IPS-NIHi7 (cell line): ENCODE measurements at regions not wholly inside any gene's neighbourhood (a gene's known extent, or its start where the extent isn't known, plus 50 kb on each side); places are given as distances from the start of the nearest gene placed in this dataset.
"Not testable (repeated sequence)": the region's sequence is repeated elsewhere in the genome, so short reads cannot be mapped to it uniquely, and the experiment has no call there.

ENCODE experiments used
- DNase-seq: peaks from one replicate; pipeline ENCODE4 v3.0.0; 2012; ENCODE audit warnings: mixed read lengths; ENCODE audit errors: extremely low spot score

DNA sequence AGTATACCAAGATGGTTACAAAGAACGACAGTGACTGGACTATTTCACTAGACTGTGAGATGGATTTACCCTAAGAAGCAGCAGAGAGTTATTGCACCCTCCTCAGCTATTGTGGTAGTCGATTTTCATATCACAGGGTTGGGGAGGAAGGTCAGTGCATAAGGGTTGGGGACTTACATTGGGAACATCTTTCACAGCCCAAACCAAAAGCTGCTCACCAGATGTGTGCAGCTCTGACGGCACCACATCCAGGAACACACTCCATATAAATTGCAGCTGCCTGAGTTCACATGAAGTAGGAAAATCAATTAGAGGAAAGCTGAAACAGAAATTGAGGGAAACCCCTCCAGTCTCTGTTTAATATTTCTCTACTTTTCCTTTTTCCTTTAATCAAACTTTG, 470.5 kb upstream of the NRSN1 start:
- DNase-seq, result no peak

DNA sequence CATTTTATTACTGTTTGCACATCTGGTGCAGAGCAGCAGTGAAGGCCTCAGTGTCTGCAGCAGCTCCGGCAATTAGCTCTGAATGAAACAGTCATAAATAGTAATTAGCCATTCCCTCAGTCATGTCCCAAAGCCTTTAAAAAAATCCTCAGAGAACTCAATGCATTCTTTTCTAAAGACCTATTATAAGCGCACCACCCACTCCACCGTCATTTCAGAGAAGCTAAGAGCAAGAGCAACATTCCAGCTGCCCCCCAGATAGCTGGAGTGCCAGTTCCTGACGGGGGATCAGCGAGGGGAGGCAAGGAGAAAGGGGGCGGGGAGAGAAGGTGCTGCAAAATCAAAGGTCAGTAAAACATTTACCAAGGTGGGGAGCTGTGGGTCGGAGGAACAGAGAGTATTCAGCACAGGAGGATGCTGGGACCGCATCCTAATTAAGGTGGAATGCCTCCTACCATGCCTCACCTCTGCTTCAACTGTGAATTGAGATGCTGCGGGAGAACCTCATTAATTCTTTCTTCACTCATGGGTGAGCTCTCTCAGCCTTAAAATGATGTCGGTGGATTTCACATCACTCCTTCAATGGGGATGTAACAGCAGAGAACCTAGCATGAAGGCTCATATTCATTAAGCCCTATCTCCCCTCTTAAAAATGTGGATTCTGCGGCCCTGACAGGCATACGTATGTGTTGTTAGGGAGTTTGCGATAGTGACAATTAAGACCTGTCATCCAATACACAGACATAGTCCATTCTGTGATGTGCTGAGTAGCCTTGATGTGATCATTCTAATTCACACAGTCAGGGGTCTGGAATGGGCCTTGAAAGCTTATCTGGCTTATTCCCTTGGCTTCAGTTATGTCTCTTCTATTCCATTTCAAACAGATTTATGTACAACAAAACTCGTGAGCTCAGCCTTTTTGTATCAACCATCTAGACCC, 469.5 kb upstream of the NRSN1 start:
- no peak for DNase-seq

DNA sequence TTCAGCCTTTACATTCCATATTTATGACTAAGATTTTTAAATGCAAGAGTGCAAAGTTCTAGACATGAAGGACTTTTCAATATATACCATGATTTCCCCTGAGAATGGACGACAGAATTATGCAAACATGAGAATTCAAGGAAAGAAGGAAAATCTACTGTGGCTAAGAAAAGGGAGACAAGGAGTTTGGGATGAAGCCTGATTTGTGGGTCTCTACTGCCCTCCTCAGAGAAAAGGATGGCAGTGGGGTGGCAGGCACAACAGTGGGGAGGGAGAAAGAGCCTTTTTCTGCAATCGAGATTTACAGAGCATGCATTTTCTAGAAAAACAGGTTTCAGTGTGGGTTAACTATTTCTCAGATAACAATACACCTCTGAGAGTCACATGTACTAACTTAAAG, 466.9 kb upstream of the NRSN1 start:
- DNase-seq, result peak; percentile 65

DNA sequence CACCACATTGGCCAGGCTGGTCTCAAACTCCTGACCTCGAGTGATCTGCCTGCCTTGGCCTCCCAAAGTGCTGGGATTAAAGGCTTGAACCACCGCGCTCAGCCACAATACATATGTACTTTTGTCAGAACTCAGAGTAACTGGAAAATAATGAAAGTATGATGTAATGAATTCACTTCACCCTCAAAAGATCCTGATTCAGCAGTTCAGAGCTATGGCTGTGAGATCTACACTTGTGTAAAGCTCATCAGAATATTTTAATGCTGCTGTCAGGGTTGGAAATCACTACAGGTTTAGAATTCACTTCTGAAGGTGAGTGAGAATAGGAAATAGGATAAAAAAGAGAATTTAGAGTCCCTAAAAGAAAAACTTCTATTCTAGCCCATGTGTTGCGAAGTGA, 464.5 kb upstream of the NRSN1 start:
- no peak for DNase-seq

DNA sequence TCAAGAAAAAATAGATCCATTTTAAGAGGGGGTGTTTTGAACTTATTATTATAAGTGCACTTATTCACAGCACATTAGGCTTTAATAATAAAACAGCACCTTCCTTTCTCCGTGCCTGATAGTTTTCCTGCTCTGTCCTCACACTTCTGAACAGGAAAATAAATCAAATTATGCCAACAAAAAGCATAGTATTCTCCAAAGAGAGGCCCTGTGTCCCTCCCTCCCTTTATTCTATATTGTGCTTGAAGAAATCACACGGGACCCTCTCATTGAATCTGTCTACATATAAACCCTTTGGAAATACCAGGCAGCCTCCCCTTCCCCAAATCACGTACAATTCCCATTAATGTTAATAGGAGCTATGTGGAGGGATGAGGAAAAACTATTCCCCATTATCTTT, 462.9 kb upstream of the NRSN1 start:
- DNase-seq, result no peak

DNA sequence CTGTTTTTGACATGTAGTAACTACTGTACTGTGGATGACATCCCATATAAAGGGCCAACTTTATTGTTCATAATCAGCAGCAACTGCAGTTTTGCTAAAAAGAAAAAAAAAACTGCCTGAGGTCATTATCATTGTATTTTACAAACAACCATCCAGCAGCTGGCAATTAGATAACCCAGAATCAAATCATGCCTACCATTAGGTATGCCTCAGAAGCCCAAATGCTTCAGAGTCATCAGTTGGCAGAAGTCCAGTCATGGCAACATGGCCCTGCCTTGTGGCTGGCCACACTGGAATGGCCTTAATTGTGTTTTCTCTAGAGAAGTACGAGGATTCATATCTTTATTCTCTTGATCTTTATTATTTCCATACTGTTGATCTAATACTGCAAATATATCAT, 462.4 kb upstream of the NRSN1 start:
- no peak for DNase-seq

DNA sequence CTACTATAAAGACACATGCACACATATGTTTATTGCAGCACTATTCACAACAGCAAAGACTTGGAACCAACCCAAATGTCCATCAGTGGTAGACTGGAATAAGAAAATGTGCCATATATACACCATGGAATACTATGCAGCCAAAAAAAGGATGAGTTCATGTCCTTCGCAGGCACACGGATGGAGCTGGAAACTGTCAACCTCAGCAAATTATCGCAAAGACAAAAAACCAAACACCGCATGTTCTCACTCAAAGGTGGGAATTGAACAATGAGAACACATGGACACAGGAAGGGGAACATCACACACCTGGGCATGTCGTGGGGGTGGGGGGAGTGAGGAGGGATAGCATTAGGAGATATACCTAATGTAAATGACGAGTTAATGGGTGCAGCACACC, 460.1 kb upstream of the NRSN1 start:
- not testable (repeated sequence) for DNase-seq

DNA sequence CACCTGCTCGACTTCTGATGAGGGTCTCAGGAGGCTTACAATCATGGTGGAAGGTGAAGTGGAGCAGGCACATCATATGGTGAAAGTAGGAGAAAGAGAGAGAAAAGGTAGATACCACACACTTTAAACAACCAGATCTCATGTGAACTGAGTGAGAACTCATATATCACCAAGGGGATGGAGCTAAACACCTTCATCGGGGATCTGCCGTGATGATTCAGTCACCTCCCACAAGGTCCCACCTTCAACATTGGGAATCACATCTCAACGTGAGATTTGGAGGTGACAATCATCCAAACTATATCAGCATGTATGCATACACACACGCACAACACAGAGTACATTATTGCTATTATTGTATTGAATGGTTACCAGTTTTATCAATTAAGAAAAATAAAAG, 453.3 kb upstream of the NRSN1 start:
- DNase-seq, result no peak

DNA sequence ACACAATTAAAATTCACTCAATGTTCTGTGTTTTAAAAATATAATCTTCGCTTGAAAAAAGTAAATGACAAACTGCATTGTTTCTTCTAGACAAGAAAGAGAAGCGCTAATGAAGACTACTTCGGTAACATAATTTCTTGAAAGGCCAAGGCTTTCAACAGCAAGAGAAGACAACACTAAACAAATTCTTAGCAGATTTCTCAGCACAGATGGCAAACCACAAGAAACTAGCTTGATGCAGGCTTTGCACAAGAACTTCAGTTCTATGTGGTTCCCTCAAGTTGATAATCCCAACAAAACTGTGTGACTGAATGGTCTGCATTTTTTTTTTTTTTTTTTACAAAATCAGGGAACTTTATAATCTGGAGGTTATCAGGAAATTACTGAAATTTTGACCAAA, 447.4 kb upstream of the NRSN1 start:
- DNase-seq, result no peak

DNA sequence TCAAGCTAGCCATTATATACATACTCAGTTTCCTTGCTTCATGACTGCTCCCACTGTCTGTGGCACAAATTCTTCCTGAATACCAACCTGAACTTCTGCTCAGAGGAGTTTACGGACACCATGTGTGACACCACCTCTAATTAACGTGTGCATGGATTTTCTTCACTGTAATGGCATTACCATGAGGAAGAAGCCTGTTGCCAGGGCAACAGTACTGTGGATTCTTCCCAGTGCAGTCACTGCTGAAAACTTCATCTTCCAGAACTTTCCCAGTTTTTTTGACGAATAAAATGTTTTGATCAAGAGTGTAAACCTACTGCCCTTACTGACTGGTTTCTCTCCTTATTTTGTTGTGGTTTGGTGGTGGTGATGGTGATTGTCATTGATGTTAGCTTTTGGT, 444.3 kb upstream of the NRSN1 start:
- no peak for DNase-seq

DNA sequence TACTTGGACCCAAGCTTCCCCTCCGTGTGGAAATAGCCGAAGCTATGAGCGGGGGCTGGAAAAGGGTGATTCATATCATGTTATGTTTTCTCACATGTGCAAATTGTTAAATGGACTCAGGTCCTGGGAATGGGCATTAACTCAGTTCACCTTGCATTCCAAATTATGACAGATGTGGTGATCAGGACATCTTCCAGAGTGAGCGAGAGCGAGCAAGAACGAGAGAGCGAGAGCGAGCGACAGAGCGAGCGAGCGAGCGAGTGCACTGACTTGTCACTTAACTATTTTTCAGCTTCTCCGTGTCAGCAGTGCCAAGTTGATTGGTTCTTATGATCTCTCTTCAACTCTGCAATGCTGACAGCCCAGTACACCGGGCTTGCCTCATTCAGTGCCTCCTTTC, 437.4 kb upstream of the NRSN1 start:
- no peak for DNase-seq

DNA sequence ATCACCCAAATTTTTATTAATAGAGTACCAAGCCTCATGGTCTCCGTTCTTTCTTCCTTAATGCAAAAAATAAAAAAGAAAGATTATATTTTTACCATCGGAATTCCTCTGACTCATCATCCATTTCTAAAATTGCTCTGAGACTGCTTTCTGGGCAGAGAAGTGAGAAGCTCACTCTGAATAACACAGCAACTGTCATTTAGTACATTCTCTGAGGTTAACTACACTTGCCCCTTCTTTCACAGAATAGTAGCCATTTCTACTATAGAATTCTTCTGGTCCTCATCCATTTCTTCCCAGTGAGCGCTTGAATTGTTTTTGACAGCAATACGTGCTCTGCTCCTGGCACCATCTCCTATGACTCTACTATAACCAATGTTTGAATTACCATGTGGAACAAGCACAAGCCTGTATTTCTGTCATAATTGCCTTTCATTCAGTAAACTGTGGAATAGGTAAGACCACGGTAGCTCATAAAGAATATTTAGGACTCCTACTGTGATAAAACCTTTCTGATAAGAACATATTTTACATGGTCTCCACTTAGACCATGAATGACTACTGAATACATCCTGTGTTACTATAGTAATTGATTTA, 435.5 kb upstream of the NRSN1 start:
- no peak for DNase-seq

DNA sequence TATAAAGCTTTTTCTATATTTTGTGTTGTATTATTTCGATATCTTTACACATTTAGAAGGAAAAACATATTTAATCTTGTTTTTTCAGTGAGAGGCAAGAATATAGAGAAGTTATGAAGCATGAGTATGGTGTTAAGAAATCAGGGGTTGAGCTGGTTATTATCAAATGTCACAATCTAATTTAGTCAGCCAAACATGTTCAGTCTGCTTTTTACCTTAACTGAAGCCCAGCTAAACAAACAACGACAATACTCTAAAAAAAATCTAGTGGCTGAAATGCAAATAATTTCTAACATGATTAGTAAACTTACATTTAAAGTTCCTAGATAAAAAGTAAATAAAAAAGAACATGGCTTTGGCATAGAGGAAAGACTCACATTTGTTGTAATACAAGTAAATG, 433.8 kb upstream of the NRSN1 start:
- no peak for DNase-seq

DNA sequence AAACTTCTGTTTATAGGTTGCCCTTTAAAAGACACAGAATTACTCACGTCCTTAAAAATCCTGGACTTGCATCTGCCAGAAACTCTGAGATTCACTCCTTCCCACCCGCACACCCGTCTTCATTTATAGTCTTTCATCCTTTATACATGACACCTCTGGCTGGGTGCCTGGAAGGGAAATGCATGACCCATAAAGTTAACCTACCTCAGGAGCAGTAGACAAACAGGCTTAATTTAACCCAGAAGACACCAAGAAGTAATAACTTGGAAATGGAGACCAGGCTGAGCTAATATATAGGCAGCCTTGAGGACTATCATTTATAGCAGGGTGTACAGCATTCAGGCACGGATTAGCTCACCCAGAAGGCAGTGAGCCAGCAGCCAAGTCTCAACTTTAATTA, 429.0 kb upstream of the NRSN1 start:
- DNase-seq, result no peak

DNA sequence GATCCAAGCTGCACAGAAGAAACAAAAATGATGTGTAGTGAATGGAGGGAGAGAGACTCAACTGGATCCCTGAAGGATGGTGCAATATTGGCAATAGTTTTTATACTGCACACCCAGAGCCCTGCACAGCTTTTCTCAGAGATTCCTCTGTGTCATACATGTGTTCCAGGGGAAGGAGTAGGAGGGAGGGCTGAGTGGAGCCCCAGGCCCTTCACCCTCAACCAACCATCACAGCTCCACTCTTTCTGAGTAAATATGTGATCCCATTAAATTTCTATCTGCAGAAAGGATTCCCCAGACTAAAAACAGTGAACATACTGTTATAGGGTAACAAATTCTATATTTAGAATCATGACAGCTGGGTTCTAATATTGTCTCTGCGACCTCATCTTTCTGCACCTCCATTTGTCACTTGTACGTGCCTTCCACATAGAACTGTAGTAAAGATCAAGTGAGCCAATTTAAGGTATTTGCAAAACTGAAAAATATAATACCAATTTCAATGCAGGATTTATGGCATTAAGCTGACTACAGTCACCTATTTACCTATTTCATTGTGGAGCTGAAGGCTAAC, 421.4 kb upstream of the NRSN1 start:
- DNase-seq, result no peak

DNA sequence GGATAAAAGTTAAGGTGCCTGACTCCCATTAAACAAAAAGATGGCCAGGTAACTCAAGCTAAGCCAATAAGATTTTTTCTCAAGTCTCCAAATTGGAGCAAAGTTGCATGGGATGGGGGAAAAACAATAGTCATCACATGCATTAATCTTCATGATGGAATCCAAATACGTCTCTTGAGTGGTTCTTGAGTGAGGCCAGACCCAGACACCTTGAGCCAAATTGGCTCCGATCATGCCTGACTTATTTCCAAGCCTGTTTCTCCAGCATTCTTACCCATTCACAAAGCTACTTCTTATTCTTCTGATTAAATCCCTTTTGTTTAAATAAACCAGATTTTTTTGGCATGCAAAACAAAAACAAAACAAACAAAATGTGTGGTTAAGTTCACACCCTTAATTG, 420.3 kb upstream of the NRSN1 start:
- no peak for DNase-seq

DNA sequence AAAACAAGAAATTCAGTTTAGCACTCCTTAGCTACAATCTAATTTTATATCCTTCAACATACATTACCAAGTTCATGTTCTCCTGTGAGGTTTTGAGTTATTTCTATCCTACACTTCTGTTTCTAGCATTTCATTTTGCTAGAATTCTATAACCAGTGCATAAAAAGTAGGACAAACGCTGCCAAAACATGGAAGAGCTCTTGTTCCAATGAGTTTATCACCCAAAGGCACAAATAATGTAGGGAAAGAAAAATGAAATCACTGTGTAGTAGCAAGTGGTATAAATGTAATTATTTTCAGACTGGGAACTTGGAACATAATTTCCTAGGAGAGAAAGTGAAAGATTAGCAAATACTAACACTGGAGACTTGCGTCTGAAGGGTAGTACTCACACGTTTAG, 413.3 kb upstream of the NRSN1 start:
- DNase-seq, result no peak

DNA sequence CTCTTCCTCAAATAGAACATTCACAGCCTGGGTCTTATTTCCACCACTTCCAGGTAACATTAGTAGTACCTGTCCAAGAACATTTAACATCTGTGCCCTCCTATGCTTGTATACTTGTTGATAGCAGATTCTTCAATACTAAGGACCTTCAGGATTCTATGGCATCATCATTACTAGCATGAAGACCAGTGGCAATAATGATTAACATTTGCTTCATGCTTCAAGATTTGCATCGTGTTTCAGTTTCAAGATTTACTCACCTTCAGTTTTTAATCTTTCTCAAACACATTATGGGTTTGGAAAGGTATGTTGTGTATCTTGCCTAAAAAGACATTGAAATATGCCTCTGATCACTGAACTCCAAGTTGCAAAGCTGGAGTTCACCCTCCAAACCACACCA, 412.8 kb upstream of the NRSN1 start:
- DNase-seq, result no peak

DNA sequence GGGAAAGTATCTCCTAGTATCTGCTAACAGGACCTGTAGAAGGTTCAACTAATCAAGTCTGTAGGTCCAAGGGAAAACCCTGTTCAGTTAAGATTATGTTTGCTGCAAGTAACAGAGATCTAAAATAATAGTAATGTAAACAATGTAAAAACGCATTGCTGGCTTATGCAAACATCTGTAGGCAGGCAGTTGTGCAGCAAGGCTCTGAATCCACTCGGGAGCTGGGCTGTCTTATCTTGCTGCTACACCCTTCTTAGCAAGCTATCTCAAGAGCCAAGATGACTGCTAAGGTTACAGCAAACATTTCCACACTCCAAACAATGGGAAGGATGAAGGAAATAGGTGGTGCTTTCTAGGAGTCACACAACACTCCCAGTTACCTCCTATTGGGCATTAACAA, 397.3 kb upstream of the NRSN1 start:
- DNase-seq, result peak; percentile 14

DNA sequence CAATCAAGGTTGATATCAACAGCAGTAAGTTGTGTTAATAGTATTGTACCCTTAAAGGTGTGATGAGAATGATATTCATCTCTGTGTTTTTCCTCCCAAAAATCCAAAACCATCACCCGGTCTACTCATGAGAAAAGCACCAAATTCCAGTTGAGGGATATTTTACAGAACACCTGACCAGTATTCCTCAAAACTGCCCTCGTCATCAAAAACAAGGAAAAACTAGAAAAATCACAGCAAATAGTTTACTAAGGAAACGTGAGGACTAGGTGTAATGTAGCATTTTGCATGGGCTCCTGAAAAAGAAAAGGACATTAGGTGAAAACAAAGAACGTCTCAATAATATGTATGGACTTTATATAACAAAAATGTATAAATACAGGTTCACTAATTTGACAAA, 394.4 kb upstream of the NRSN1 start:
- no peak for DNase-seq

DNA sequence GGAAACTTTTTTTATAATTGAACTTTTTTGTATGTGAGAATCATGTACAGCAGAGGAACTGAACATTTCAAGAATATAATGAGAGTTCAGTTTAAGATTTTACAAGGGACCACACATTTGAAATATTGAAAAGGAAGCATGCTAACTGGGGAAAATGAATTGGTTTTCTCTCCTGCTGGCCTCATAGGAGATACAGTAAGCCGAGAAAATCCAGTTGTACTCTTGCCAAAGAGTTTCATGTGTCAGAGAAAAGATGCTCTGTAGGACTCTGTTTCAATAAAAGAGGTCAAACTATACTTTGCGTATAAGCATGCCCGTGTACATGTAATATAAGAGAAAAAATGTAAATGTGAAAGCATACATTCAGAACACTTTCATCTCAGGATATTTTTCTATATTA, 393.5 kb upstream of the NRSN1 start:
- no peak for DNase-seq

DNA sequence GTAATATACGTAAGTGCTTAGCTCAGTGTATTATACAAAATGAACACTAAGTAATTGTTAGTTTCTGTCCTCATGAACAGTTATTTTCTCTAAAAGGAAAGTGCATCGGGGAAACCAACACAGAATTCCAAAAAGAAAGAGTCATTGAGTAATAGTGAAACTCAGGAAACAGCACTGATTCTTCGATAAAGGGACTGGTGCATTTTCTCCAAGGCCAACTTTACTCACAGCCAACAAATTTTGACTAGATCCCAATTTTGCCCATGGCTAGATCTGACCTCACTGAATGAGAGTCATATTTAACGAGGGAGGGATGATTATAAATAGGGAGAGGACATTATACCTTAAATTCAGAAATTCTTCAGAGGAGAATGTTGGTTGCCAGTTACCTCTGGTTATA, 390.9 kb upstream of the NRSN1 start:
- no peak for DNase-seq

DNA sequence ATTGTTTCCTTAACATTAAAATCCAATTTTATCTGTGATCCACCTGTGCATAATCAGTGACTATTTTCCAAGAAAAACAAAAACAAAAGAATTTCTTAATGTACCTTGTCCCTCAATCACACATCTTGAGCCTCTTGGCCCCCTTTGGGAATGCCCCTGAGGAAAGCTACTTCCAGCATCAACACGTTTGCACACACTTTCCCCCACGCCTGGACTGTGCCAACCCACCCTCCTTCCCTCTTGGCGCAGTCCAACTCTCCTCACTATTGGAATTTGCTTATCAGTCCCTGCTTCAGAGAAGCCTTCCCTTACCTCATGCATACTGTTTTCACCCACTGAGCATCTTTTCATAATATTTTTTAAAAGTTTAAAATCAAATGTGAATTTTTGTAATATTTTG, 389.4 kb upstream of the NRSN1 start:
- no peak for DNase-seq
